Colonic mucosa (tissue), 4 donors: ENCODE measurements at regions not wholly inside any gene's neighbourhood (a gene's known extent, or its start where the extent isn't known, plus 50 kb on each side); places are given as distances from the start of the nearest gene placed in this dataset.

Experiments used
- DNase-seq: peaks from one replicate; pipeline ENCODE4 v3.0.0-alpha.2; 2020
- H3K27ac ChIP-seq: fragments of 200-600 bp; one replicate; pipeline ENCODE4 v1.8.0; 2021
- H3K27me3 ChIP-seq: fragments of 200-600 bp; one replicate; pipeline ENCODE4 v1.8.0; 2021
- H3K36me3 ChIP-seq: fragments of 200-600 bp; one replicate; pipeline ENCODE4 v1.8.0; 2021
- H3K4me1 ChIP-seq: fragments of 200-600 bp; one replicate; pipeline ENCODE4 v1.8.0; 2021; ENCODE audit warnings: mild to moderate bottlenecking
- H3K4me3 ChIP-seq: fragments of 200-600 bp; one replicate; pipeline ENCODE4 v1.8.0; 2021
- H3K9ac ChIP-seq, 2 donors: one replicate each; pipeline ENCODE4 v1.7.0; 2013; ENCODE audit warnings: control low read depth in 2 of 2, low read depth in 2 of 2, low read length in 2 of 2
- H3K9me3 ChIP-seq: fragments of 200-600 bp; one replicate; pipeline ENCODE4 v1.8.0; 2021
- intact Hi-C: fragments of 100-400 bp; cut with DNase I; formaldehyde crosslinking; loops from one replicate; pipeline ENCODE4 v1.14.1; 2022
- TF ChIP-seq, protein P1 (sequence below): fragments of 200-600 bp; IDR thresholded peaks from one replicate; pipeline ENCODE4 v1.8.0; 2022; ENCODE audit warnings: antibody characterized with exemption, mild to moderate bottlenecking
- donor health status: healthy.
- donor health status: DM: no; HTN: no; CAD: no.
- donor health status: DM: no; HTN: no; CAD: no.

DNA sequence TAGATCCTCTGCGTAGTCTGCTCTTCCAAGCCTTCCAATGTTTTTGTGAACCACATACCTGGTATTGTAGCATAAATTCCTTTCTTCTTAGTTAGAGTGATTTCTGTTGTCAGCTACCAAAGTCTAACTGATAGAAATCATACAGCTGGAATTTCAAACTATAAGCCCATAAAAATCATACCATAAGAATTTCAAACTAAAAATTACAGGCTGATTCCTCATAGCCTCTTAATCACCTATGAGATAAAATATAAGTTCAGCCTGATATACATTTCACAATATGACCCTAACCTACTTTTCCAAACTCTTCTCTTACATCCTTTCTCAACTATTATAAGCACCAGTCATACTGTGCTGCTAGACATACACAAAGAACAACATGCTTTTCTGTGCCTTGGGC is 64.8 kb downstream of the PTHLH start:
- DNase-seq: no peak
- Histone ChIP-seq H3K9ac (no peak overlapping the region), H3K4me1 (no peaks in the 10 kb centered on the region), H3K4me3 (no peak overlapping the region), H3K9me3 (no peaks in the 10 kb centered on the region), H3K27me3 (no peaks in the 10 kb centered on the region), H3K36me3 (no peaks in the 10 kb centered on the region), H3K27ac (no peak overlapping the region)
- TF ChIP-seq, protein P1, sequence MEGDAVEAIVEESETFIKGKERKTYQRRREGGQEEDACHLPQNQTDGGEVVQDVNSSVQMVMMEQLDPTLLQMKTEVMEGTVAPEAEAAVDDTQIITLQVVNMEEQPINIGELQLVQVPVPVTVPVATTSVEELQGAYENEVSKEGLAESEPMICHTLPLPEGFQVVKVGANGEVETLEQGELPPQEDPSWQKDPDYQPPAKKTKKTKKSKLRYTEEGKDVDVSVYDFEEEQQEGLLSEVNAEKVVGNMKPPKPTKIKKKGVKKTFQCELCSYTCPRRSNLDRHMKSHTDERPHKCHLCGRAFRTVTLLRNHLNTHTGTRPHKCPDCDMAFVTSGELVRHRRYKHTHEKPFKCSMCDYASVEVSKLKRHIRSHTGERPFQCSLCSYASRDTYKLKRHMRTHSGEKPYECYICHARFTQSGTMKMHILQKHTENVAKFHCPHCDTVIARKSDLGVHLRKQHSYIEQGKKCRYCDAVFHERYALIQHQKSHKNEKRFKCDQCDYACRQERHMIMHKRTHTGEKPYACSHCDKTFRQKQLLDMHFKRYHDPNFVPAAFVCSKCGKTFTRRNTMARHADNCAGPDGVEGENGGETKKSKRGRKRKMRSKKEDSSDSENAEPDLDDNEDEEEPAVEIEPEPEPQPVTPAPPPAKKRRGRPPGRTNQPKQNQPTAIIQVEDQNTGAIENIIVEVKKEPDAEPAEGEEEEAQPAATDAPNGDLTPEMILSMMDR: no peak
- intact Hi-C loops: no loop called here

DNA sequence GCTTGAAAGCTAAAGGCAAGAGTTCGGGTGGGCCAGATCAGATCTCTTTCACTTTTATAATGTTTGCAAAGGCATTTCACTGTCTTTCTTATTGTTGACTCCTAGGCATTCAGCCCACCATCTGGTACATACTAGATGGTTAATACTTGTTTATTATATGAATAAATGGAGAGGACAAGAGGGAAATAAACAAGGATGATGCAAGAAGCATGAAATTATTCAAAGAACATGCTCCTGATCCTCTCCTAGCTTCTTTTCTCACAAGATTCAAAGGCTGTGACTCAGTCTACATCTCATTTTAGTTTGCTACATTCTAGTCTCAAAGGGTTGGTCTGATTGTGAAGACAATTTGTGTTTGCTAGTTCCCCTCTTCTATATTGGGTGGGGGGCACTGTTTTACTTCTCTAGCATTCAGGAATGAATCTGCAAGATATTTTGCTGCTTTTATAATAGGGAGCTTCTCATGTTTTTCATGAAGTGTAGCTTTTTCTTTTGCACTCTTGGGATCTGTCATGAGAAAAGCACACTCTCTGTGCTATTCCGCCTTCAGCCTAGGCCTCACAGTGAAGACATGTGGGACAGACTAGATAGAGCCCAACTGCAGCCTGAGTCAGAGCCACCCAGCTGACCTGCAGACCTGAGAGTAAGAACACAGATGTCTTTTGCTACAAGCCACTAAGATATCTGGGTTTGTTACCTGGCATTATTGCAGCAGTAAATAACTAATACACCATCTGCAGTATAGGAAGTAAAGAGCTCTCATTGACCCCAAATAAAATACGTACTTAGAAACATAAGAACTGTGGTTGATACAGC is 65.7 kb downstream of the PTHLH start:
- Histone ChIP-seq H3K27me3 (no peaks in the 10 kb centered on the region), H3K4me3 (no peak overlapping the region), H3K9me3 (no peaks in the 10 kb centered on the region), H3K36me3 (no peaks in the 10 kb centered on the region), H3K4me1 (no peaks in the 10 kb centered on the region), H3K27ac (no peak overlapping the region), H3K9ac (no peak overlapping the region)
- TF ChIP-seq, protein P1: no peak
- DNase-seq: no peak
- intact Hi-C loops: no loop called here

DNA sequence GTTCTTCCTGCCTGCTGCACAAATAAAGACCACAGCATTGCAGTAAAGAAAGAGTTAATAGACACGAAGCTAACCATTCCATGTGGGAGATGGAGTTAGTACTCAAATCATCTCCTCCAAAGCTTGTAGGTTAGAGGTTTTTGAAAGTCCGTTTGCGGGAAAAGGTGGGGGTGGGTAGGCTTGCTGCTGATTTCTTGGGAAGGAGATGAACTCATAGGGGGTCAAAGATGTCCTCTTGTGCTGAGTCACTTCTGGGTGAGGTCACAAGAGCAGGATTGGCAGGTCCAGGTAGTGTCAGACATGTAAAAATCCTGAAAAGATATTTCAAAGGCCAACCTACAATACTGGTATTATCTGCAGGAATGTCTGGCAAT is 66.4 kb downstream of the PTHLH start:
- H3K27ac ChIP-seq: no peak overlapping the region
- DNase-seq: no peak
- H3K27me3 ChIP-seq: no peaks in the 10 kb centered on the region
- no peaks in the 10 kb centered on the region for H3K36me3 ChIP-seq
- no peak overlapping the region for H3K9ac ChIP-seq
- TF ChIP-seq, protein P1: no peak
- no peak overlapping the region for H3K4me3 ChIP-seq
- H3K4me1 ChIP-seq: no peaks in the 10 kb centered on the region
- intact Hi-C loops: no loop called here
- no peaks in the 10 kb centered on the region for H3K9me3 ChIP-seq

DNA sequence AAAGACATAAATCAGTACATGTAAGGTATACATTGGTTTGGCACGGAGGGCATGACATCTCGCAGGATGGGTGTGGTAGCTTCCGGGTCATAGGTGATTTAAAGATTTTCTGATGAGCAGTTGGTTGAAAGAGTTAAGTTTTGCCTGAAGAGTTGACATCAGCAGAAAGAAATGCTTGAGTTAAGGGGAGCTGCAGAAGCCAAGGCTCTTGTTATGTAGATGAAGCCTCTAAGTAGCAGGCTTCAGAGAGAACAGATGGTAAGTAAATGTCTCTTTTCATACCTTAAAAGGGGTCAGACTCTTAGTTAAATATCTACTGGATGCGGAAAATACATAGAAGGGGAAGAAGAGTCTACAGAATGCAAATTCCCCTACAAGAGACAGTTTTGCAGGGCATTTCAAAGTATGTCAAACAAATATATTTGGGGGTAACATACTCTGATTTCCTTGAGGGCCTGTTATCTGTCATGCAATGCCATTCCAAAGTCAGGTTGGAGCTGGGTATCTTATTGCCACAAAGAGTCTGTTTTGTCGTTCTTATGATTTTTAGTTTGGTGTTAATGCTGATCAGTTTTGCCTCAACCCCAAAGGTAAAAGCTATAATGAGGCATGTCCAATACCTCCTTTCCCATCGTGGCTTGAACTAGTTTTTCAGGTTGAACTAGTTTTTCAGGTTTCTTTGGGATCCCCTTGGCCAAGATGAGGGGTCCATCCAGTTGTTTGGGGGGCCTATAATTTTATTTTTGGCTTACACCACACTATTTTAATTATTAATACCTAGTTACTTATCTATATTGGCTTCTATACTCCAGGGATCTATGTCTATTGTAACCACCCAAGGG is 67.0 kb downstream of the PTHLH start:
- TF ChIP-seq, protein P1: no peak
- no peaks in the 10 kb centered on the region for H3K27me3 ChIP-seq
- no peaks in the 10 kb centered on the region for H3K4me1 ChIP-seq
- no peaks in the 10 kb centered on the region for H3K36me3 ChIP-seq
- no peak overlapping the region for H3K4me3 ChIP-seq
- no peak for DNase-seq
- no peaks in the 10 kb centered on the region for H3K9me3 ChIP-seq
- H3K9ac ChIP-seq: no peak overlapping the region
- no peak overlapping the region for H3K27ac ChIP-seq
- intact Hi-C loops: no loop called here

DNA sequence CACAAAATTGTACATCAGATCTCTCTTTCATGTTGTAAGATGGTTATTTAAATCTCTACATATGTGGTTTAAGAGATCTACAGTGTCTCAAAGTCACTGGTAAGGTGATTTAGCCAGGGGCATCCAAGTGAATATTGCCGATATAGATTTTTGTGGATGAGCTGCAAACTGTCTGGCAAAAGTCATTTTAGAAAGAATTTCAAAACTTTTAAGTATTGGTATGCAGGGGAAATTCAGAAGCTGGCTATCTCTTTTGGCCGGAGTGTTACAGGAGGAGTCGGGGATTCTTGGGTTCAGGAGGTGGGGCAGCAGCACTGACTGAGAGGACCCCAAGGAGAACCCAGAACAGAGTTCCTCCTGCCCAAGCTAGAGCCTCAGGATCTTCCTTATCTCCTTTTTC is 69.9 kb downstream of the PTHLH start:
- H3K27ac ChIP-seq: no peak overlapping the region
- DNase-seq: no peak
- H3K9me3 ChIP-seq: no peaks in the 10 kb centered on the region
- TF ChIP-seq, protein P1: no peak
- H3K27me3 ChIP-seq: no peaks in the 10 kb centered on the region
- no peaks in the 10 kb centered on the region for H3K4me1 ChIP-seq
- no peak overlapping the region for H3K4me3 ChIP-seq
- intact Hi-C loops: no loop called here
- no peak overlapping the region for H3K9ac ChIP-seq
- no peaks in the 10 kb centered on the region for H3K36me3 ChIP-seq
